Activated naive CD4-positive, alpha-beta T cell treated with anti-CD3 and anti-CD28 coated beads, Interleukin-2, amount 10 ng/mL, durations not matched to agents 7 days and 5 days (primary cell): ENCODE measurements at regions not wholly inside any gene's neighbourhood (a gene's known extent, or its start where the extent isn't known, plus 50 kb on each side); places are given as distances from the start of the nearest gene placed in this dataset.
"Not testable (repeated sequence)": the region's sequence is repeated elsewhere in the genome, so short reads cannot be mapped to it uniquely, and the experiment has no call there.

Experiments
- CTCF ChIA-PET: fragments of 350-600 bp; sonication (Branson Sonifier 250); formaldehyde crosslinking; loops from one replicate; lab custom pipeline; 2021; ENCODE audit warnings: antibody characterized with exemption; lab: Charles Lee
- DNase-seq: peaks from one replicate; pipeline ENCODE4 v3.0.0-alpha.2; 2020
- H3K27ac Mint-ChIP-seq: one replicate; pipeline ENCODE4 v1.8.0; 2021; ENCODE audit warnings: mild to moderate bottlenecking, moderate library complexity, mixed read lengths
- H3K27me3 Mint-ChIP-seq: one replicate; pipeline ENCODE4 v1.8.0; 2021; ENCODE audit warnings: mild to moderate bottlenecking, mixed read lengths
- H3K36me3 Mint-ChIP-seq: one replicate; pipeline ENCODE4 v1.8.0; 2021; ENCODE audit warnings: mixed read lengths
- H3K4me1 Mint-ChIP-seq: one replicate; pipeline ENCODE4 v1.8.0; 2021; ENCODE audit warnings: mixed read lengths
- H3K4me3 Mint-ChIP-seq: one replicate; pipeline ENCODE4 v1.8.0; 2021; ENCODE audit warnings: mild to moderate bottlenecking, moderate library complexity, mixed read lengths
- H3K9me3 Mint-ChIP-seq: one replicate; pipeline ENCODE4 v1.8.0; 2021; ENCODE audit warnings: mixed read lengths

DNA sequence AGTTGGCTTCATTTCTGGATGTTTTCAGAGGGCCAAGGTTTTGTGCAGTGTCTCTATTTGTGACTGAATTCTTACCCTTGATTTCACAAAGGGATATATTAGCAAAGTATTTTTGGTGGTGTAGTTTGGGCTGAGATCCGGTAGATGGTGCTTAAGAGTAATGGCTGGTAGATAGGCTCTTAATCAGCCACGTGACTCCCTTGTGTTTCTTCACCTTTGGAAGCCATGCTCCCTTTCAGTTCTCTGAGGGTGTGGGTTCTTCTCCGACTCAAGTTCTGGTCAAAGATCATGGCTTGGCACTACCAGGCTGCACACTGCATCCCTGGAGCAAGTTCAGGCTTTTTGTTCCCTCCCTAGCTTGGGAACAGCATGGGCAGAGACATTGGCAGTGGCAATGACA lies 887.3 kb downstream of the CDH8 start:
- H3K9me3 Mint-ChIP-seq: peaks cover 18% of the 10 kb centered on the region
- CTCF ChIA-PET: no interaction called here
- H3K27me3 Mint-ChIP-seq: no peaks in the 10 kb centered on the region
- DNase-seq: no peak
- no peaks in the 10 kb centered on the region for H3K36me3 Mint-ChIP-seq
- H3K27ac Mint-ChIP-seq: no peak overlapping the region
- no peak overlapping the region for H3K4me3 Mint-ChIP-seq
- H3K4me1 Mint-ChIP-seq: no peaks in the 10 kb centered on the region

DNA sequence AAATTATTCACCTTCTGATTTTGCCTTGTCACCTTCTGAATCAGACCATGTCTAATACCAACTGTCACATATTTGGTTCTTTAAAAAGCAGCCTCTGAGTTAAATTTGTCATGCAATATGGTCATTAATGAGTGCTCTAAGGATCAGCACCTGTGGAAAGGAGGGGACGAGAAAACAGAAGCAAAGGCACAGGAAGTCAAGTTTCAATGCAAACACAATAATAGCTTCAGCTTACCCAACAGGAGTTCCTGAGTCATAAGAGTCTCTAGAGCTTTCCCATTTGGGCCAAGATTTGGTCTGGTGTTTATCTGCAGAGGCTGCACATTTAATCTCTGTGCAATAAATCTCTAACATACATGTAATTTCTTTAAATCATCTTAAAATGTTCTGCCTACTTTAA lies 889.8 kb downstream of the CDH8 start:
- DNase-seq: no peak
- H3K4me1 Mint-ChIP-seq: no peaks in the 10 kb centered on the region
- no peaks in the 10 kb centered on the region for H3K36me3 Mint-ChIP-seq
- CTCF ChIA-PET: no interaction called here
- H3K27me3 Mint-ChIP-seq: no peaks in the 10 kb centered on the region
- no peak overlapping the region for H3K27ac Mint-ChIP-seq
- H3K4me3 Mint-ChIP-seq: no peak overlapping the region
- peaks cover 21% of the 10 kb centered on the region for H3K9me3 Mint-ChIP-seq

DNA sequence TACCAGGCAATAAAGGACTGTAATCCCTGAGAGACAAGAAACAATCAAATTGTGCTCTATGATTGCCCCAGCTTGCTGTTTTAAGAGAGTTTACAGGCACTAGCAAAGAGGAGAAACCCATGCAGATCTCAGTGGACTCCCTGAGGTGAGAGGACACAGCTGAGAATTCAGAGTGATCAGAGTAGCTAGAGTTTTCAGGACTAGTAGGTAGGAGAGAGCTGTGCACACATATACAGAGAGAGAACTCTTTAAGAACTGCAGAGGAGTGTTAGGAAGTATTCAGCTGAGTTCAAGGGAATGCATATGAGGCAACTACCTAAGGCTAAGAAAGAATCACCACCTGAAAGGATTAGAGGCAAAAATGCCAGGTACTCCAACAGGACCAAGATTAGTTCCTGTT lies 904.8 kb downstream of the CDH8 start:
- Mint-ChIP-seq H3K27me3 (no peaks in the 10 kb centered on the region), H3K36me3 (no peaks in the 10 kb centered on the region), H3K27ac (no peak overlapping the region), H3K4me3 (no peak overlapping the region), H3K9me3 (peaks cover 19% of the 10 kb centered on the region), H3K4me1 (no peaks in the 10 kb centered on the region)
- CTCF ChIA-PET: no interaction called here
- no peak for DNase-seq

DNA sequence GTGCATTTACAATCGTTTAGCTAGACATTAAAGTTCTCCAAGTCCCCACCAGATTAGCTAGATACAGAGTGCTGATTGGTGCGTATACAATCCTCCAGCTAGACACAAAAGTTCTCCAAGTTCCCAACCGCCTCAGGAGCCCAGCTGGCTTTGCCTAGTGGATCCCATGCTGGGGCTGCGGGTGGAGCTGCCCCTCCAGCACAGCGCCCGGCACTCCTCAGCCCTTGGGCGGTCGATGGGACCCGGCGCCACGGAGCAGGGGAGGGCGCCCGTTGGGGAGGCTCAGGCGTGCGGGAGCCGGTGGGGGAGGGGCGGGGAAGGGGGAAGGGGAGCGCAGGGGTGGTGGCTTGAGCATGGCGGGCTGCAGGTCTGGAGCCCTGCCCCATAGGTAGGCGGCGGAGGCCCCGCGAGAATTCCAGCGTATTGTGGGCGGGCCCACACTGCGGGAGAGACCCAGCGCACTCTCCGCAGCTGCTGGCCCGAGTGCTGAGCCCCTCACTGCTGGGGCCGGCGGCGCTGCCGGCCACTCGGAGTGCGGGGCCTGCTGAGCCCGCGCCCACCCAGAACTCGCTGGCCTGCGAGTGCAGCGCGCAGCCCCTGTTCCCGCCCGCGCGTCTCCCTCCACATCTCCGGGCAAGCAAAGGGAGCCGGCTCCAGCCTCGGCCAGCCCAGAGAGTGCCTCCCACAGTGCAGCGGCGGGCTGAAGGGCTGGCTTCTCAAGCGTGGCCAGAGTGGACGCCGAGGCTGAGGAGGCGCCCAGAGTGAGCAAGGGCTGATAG lies 907.5 kb downstream of the CDH8 start:
- CTCF ChIA-PET: no interaction called here
- no peak overlapping the region for H3K4me3 Mint-ChIP-seq
- no peaks in the 10 kb centered on the region for H3K27me3 Mint-ChIP-seq
- DNase-seq: no peak
- no peak overlapping the region for H3K27ac Mint-ChIP-seq
- H3K36me3 Mint-ChIP-seq: no peaks in the 10 kb centered on the region
- peaks cover 22% of the 10 kb centered on the region for H3K9me3 Mint-ChIP-seq
- H3K4me1 Mint-ChIP-seq: no peaks in the 10 kb centered on the region

DNA sequence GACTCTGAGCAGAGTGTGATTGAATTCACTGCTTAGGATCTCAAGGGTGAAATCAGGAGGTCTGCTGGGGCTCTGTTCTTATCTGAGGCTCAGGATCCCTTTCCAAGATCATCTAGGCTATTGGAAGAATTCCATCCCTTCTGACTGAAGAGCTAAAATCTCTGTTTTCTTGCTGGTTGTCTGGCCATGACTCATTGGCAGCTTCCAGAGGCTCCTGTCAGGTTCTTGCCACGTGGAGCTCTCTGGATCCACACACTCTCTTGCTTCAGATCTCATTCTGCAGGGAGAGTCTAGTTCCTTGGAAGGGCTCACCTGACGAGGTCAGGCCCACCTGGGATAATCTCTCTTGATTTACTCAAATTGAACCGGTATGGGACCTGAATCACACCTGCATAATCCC lies 930.7 kb downstream of the CDH8 start:
- CTCF ChIA-PET: no interaction called here
- H3K36me3 Mint-ChIP-seq: no peaks in the 10 kb centered on the region
- DNase-seq: no peak
- no peaks in the 10 kb centered on the region for H3K4me1 Mint-ChIP-seq
- no peak overlapping the region for H3K27ac Mint-ChIP-seq
- peaks cover 13% of the 10 kb centered on the region for H3K9me3 Mint-ChIP-seq
- H3K4me3 Mint-ChIP-seq: no peak overlapping the region
- no peaks in the 10 kb centered on the region for H3K27me3 Mint-ChIP-seq

DNA sequence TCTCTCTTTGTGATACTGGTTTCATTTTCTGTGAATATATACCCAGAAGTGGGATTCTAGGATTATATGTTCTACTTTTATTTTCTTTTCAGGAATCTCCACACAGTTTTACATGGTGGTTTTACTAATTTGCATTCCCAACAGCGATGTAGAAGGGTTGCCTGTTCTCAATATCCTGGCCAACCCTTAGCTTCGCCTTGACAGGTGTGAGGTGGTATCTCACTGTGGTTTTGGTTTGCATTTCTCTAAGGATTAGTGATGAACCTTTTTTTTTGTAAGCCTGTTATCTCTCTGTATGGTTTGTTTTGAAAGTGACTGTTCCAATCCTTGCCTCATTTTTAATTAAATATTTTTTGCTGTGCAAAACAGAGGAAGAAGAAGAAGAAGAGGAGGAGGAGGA lies 937.7 kb downstream of the CDH8 start:
- no peaks in the 10 kb centered on the region for H3K36me3 Mint-ChIP-seq

DNA sequence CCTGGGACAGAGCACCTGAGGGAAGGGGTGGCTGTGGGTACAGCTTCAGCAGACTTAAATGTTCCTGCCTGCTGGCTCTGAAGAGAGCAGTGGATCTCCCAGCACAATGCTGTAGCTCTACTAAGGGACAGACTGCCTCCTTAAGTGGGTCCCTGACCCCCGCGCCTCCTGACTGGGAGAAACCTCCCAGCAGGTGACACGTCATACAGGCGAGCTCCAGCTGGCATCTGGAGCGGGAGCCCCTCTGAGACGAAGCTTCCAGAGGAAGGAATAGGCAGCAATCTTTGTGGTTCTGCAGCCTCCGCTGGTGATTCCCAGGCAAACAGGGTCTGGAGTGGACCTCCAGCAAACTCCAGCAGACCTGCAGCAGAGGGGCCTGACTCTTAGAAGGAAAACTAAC lies 944.9 kb downstream of the CDH8 start:
- H3K27me3 Mint-ChIP-seq, CTCF ChIA-PET, H3K27ac Mint-ChIP-seq: not testable (repeated sequence)

More for the DNA sequence above, 937.7 kb downstream of the CDH8 start:
- H3K4me3 Mint-ChIP-seq: no peak overlapping the region
- no peak overlapping the region for H3K27ac Mint-ChIP-seq
- no peak for DNase-seq
- peaks cover 17% of the 10 kb centered on the region for H3K9me3 Mint-ChIP-seq
- H3K4me1 Mint-ChIP-seq: no peaks in the 10 kb centered on the region
- CTCF ChIA-PET: no interaction called here
- H3K27me3 Mint-ChIP-seq: no peaks in the 10 kb centered on the region

DNA sequence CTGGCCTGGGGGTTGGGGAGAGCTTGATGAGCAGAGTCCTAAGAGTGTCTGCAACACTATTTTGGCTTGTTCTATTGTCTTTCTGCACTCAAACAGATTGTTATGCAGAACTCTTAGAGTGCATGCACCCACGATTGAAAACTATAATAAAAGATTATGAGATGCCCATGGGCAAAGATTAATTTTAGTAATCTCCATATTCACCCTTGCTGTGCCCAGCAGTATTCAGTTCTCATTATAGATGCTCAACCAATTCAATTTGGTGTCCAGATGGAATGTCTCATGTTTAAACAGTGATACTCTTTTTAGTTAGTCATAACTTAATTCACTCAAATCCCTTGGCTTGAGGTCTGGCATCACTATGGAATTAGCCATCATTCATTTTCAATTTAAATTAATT lies 952.5 kb downstream of the CDH8 start:
- CTCF ChIA-PET: no interaction called here
- no peak overlapping the region for H3K4me3 Mint-ChIP-seq
- no peak overlapping the region for H3K27ac Mint-ChIP-seq
- H3K36me3 Mint-ChIP-seq: no peaks in the 10 kb centered on the region
- peaks cover 18% of the 10 kb centered on the region for H3K9me3 Mint-ChIP-seq
- DNase-seq: no peak
- H3K4me1 Mint-ChIP-seq: no peaks in the 10 kb centered on the region
- H3K27me3 Mint-ChIP-seq: no peaks in the 10 kb centered on the region

More for the DNA sequence above, 944.9 kb downstream of the CDH8 start:
- peaks cover 37% of the 10 kb centered on the region for H3K9me3 Mint-ChIP-seq
- DNase-seq, H3K36me3 Mint-ChIP-seq, H3K4me1 Mint-ChIP-seq, H3K4me3 Mint-ChIP-seq: not testable (repeated sequence)

DNA sequence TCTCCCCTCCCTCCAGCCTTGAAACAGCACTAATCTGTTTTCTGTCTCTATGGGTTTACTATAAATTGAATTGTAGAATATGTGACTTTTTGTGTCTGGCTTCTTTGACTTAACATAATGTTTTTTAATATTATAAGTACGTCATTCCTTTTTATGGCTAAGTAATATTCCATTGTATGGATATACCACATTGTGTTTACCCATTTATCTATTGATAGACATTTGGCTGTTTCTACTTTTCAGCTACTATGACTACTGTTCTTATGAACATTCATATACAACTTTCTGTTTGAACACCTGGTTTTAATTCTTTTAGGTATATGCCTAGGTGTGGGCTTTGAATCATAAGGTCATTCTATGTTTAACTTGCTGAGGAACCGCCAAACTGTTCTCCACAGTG lies 961.9 kb downstream of the CDH8 start:
- CTCF ChIA-PET: no interaction called here
- no peak overlapping the region for H3K27ac Mint-ChIP-seq
- H3K27me3 Mint-ChIP-seq: no peaks in the 10 kb centered on the region
- DNase-seq: no peak
- no peak overlapping the region for H3K4me3 Mint-ChIP-seq
- H3K36me3 Mint-ChIP-seq: no peaks in the 10 kb centered on the region
- no peaks in the 10 kb centered on the region for H3K4me1 Mint-ChIP-seq
- H3K9me3 Mint-ChIP-seq: peaks cover 10% of the 10 kb centered on the region

DNA sequence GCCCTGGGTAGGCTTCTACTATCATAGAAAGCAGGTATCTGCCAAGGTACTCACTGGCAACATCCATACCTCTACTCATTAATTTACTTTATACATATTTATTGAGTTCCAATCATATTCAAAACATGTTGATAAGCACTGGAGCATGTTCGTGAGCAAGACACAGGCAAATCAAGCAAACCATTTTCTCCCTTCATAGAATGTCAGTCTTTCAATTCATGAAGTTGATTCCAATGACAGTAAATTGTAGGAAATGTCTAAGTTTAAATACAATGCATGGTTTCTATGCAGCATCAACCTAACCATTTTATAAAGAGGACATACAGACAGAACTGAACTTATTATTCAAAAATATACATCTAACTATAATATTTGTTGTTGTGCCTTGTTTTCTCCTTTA lies 978.6 kb downstream of the CDH8 start:
- H3K9me3 Mint-ChIP-seq: peaks cover 9% of the 10 kb centered on the region
- no peaks in the 10 kb centered on the region for H3K36me3 Mint-ChIP-seq
- H3K27me3 Mint-ChIP-seq: no peaks in the 10 kb centered on the region
- H3K4me3 Mint-ChIP-seq: no peak overlapping the region
- CTCF ChIA-PET: no interaction called here
- DNase-seq: no peak
- no peaks in the 10 kb centered on the region for H3K4me1 Mint-ChIP-seq
- H3K27ac Mint-ChIP-seq: no peak overlapping the region

DNA sequence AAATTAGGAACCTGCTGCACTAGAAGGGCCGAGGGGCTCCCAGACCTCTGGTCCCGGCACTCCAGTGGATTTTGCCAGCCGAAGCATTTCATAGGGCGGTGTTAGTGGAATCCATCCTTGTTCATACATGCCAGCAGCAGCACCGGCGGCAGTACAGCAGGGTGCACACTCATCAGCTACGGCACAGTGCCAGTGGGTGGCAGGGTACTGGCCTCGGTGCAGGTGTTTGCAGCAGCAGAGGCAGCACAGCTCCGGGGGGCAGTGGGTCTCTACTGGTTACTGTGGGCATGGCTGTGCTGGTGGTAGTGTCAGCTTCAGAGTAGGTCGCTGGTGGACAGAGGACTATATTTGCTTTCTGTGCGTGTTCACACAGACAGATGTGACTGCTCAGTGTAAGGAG lies 985.7 kb downstream of the CDH8 start:
- no peak overlapping the region for H3K4me3 Mint-ChIP-seq
- CTCF ChIA-PET: no interaction called here
- no peak overlapping the region for H3K27ac Mint-ChIP-seq
- no peaks in the 10 kb centered on the region for H3K27me3 Mint-ChIP-seq
- no peaks in the 10 kb centered on the region for H3K36me3 Mint-ChIP-seq
- no peak for DNase-seq
- peaks cover 12% of the 10 kb centered on the region for H3K9me3 Mint-ChIP-seq
- no peaks in the 10 kb centered on the region for H3K4me1 Mint-ChIP-seq

DNA sequence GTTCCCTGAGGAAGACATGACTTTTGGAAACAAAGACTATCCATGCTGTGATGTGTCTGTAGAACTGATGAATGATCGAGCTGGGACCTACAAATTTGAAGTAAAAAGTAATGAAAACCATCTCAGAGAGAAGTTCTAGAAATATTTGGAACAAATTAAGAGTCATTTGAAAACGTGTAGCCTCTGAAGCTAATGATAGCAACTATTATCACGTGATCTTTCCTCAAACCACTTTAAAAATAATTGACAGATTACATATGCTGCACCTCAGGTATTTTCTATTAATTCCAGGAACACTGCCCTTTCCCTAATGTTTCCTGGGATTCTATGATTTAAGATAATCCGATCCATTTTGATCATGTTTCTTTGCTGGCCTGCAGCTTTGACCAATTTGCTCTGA lies 990.3 kb downstream of the CDH8 start:
- Mint-ChIP-seq H3K27me3 (no peaks in the 10 kb centered on the region), H3K36me3 (no peaks in the 10 kb centered on the region), H3K9me3 (peaks cover 13% of the 10 kb centered on the region), H3K4me3 (no peak overlapping the region), H3K27ac (no peak overlapping the region), H3K4me1 (no peaks in the 10 kb centered on the region)
- no peak for DNase-seq
- CTCF ChIA-PET: no interaction called here

DNA sequence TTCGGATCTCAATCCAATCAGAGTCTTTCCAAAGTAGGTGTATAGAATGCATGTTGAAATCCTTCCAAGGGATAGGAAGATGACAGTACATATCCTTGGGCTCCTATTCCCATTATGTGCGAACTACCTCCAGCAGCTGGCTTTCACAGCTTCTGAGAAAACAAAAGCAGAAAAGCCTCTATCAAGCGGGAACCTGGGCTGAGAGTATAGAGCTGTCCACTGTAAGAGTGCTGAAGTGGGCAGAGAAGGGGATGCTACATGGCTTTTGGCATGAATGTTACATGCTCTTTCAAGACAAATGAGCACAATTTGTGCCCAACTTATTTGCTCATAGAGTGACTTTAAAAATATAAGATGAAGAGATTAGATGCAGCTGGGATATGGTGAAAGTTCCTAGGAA lies 993.5 kb downstream of the CDH8 start:
- DNase-seq: no peak
- Mint-ChIP-seq H3K27ac (no peak overlapping the region), H3K9me3 (peaks cover 8% of the 10 kb centered on the region), H3K4me1 (no peaks in the 10 kb centered on the region), H3K36me3 (no peaks in the 10 kb centered on the region), H3K27me3 (no peaks in the 10 kb centered on the region), H3K4me3 (no peak overlapping the region)
- CTCF ChIA-PET: no interaction called here

DNA sequence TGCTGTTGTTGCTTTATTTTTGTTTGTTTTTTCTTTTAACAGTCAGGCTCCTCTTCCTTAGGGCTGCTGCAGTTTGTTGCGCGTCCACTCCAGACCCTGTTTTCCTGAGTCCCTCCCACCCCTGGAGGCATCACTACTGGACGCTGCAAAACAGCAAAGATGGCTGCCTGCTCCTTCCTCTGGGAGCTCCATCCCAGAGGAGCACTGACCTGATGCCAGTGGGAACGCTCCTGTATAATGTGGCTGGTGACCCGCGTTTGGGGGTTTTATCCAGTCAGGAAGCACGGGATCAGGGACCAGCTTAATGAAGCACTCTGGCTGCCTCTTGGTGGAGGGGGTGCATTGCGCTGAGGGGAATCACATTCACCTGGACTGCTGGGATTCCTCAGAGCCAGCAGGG lies 1005.6 kb downstream of the CDH8 start:
- Mint-ChIP-seq H3K9me3 (peaks cover 13% of the 10 kb centered on the region), H3K36me3 (no peaks in the 10 kb centered on the region), H3K27ac (no peak overlapping the region), H3K27me3 (no peaks in the 10 kb centered on the region), H3K4me1 (no peaks in the 10 kb centered on the region), H3K4me3 (no peak overlapping the region)
- CTCF ChIA-PET: no interaction called here
- DNase-seq: no peak

DNA sequence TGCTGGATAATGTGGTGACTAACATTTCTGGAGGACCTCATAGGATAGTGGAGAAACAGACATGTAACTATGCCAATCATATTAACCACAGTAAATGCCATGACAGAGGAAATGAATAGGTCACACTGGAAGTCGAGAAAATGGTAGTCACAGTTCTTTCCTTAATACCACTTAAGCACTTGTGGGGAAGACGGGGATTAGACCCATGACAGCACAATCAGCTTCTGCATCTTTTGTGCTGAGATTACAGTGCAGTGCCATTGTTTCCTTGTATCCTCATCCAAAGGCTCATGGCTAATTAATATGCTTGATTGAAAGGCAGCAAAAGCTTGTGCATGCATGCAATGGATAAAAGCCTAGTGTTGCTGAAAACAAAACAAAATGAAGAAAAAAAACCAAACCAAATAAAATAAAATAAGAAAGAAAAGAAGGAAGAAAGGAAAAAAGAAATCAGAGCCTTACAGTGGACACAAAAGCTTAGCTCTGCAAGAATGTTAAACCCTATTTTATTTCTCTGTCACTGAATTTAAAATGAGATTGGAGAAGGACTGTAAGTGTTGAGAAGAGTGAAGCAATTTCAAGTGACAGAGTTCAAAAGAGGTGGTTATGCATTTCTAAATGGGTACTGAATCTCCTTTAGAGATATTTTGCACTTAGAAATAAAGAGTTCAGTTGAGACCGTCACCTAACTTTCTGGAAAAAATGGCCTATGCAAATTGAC lies 1011.9 kb downstream of the CDH8 start:
- no peak for DNase-seq
- Mint-ChIP-seq H3K4me3 (no peak overlapping the region), H3K36me3 (no peaks in the 10 kb centered on the region), H3K27ac (no peak overlapping the region), H3K27me3 (no peaks in the 10 kb centered on the region), H3K4me1 (no peaks in the 10 kb centered on the region), H3K9me3 (peaks cover 11% of the 10 kb centered on the region)
- CTCF ChIA-PET: no interaction called here
